CD14-positive monocyte (primary cell): ENCODE measurements at regions not wholly inside any gene's neighbourhood (a gene's known extent, or its start where the extent isn't known, plus 50 kb on each side); places are given as distances from the start of the nearest gene placed in this dataset.
"Not testable (repeated sequence)": the region's sequence is repeated elsewhere in the genome, so short reads cannot be mapped to it uniquely, and the experiment has no call there.

Experiments used
- DNase-seq, 3 donors: peaks; one replicate each; pipeline ENCODE4 v3.0.0-alpha.2; 2011 to 2022
- H2AFZ ChIP-seq: 2 replicates; pipeline ENCODE4 v1.6.0; 2012; ENCODE audit warnings: mild to moderate bottlenecking, low read depth, low read length, inconsistent platforms; ENCODE audit not compliant: insufficient read depth, poor library complexity, severe bottlenecking
- H3K27ac ChIP-seq, 2 donors: 1 replicate in 1 of 2; 2 replicates in 1 of 2; pipeline ENCODE4 v1.5.1; 2012 to 2013; ENCODE audit warnings: low read length in 2 of 2, control low read depth in 1 of 2, inconsistent platforms in 1 of 2, low read depth in 1 of 2, mild to moderate bottlenecking in 1 of 2
- H3K27me3 ChIP-seq, 2 donors: one replicate each; pipeline versions ENCODE4 v1.6.0 to v1.6.1; 2011 to 2013; ENCODE audit warnings: low read length in 2 of 2; ENCODE audit not compliant: control insufficient read depth in 2 of 2, insufficient read depth in 2 of 2
- H3K36me3 ChIP-seq, 2 donors: replicated peaks in 1 of 2; 1 replicate in 1 of 2; 2 replicates in 1 of 2; pipeline versions ENCODE4 v1.5.1 to v1.6.1; 2012 to 2013; ENCODE audit warnings: low read length in 2 of 2, control low read depth in 1 of 2, inconsistent platforms in 1 of 2, mild to moderate bottlenecking in 1 of 2; ENCODE audit not compliant: insufficient read depth in 2 of 2, control insufficient read depth in 1 of 2
- H3K4me1 ChIP-seq, 2 donors: 1 replicate in 1 of 2; 2 replicates in 1 of 2; pipeline versions ENCODE4 v1.5.1 to v1.6.1; 2012 to 2013; ENCODE audit warnings: low read length in 2 of 2, control low read depth in 1 of 2, inconsistent platforms in 1 of 2, mild to moderate bottlenecking in 1 of 2, moderate library complexity in 1 of 2; ENCODE audit not compliant: insufficient read depth in 2 of 2, control insufficient read depth in 1 of 2
- H3K4me2 ChIP-seq: replicated peaks from 2 replicates; pipeline ENCODE3; 2012; ENCODE audit warnings: low read length, moderate library complexity, mild to moderate bottlenecking; ENCODE audit not compliant: poor library complexity, severe bottlenecking; ENCODE audit errors: extremely low read depth
- H3K4me3 ChIP-seq, 3 experiments: fragments of 200-600 bp in 1 of 3; sonication (generic) in 1 of 3; replicated peaks in 1 of 3; 1 replicate in 2 of 3; 2 replicates in 1 of 3; pipeline ENCODE4 v1.5.1; 2011 to 2013; ENCODE audit warnings: low read length in 3 of 3, mild to moderate bottlenecking in 3 of 3, control low read depth in 2 of 3, low read depth in 2 of 3, inconsistent platforms in 1 of 3, moderate library complexity in 1 of 3
- H3K79me2 ChIP-seq: 2 replicates; pipeline ENCODE4 v1.6.0; 2012; ENCODE audit warnings: mild to moderate bottlenecking, control low read depth, inconsistent platforms, low read length, moderate library complexity; ENCODE audit not compliant: insufficient read depth
- H3K9ac ChIP-seq: 2 replicates; pipeline ENCODE4 v1.6.0; 2017; ENCODE audit warnings: low read length, mild to moderate bottlenecking; ENCODE audit not compliant: insufficient read depth, poor library complexity, severe bottlenecking
- H3K9me3 ChIP-seq, 2 donors: replicated peaks in 1 of 2; 1 replicate in 1 of 2; 2 replicates in 1 of 2; pipeline versions ENCODE4 v1.5.1 to v1.6.1; 2012 to 2013; ENCODE audit warnings: low read length in 2 of 2, control low read depth in 1 of 2; ENCODE audit not compliant: control insufficient read depth in 1 of 2, insufficient read depth in 1 of 2
- H4K20me1 ChIP-seq: 2 replicates; pipeline ENCODE4 v1.6.0; 2012; ENCODE audit warnings: mild to moderate bottlenecking, low read length, control low read depth, moderate library complexity; ENCODE audit not compliant: insufficient read depth
- H3K27ac Mint-ChIP-seq, 7 donors: one replicate each; pipeline ENCODE4 v1.8.0; 2020; ENCODE audit warnings: mild to moderate bottlenecking in 7 of 7, mixed read lengths in 7 of 7, moderate library complexity in 6 of 7, inconsistent platforms in 2 of 7
- H3K27me3 Mint-ChIP-seq, 3 donors: one replicate each; pipeline ENCODE4 v1.8.0; 2021 to 2022; ENCODE audit warnings: low read depth in 3 of 3, mild to moderate bottlenecking in 3 of 3, mixed read lengths in 3 of 3, moderate library complexity in 3 of 3, inconsistent platforms in 1 of 3
- H3K36me3 Mint-ChIP-seq, 2 donors: one replicate each; pipeline ENCODE4 v1.8.0; 2020; ENCODE audit warnings: mixed read lengths in 2 of 2, inconsistent platforms in 1 of 2, mild to moderate bottlenecking in 1 of 2
- H3K4me1 Mint-ChIP-seq: one replicate; pipeline ENCODE4 v1.8.0; 2020; ENCODE audit warnings: mild to moderate bottlenecking, mixed read lengths
- H3K4me3 Mint-ChIP-seq, 2 donors: one replicate each; pipeline ENCODE4 v1.8.0; 2020; ENCODE audit warnings: mild to moderate bottlenecking in 2 of 2, mixed read lengths in 2 of 2, moderate library complexity in 1 of 2
- H3K9me3 Mint-ChIP-seq, 7 donors: one replicate each; pipeline ENCODE4 v1.8.0; 2020 to 2022; ENCODE audit warnings: mixed read lengths in 7 of 7, mild to moderate bottlenecking in 6 of 7, moderate library complexity in 6 of 7, inconsistent platforms in 2 of 7
- WGBS: methylation state at CpG from one replicate; pipeline ENCODE4 v1.1.5; 2013; ENCODE audit warnings: missing lambda C conversion rate; ENCODE audit not compliant: insufficient coverage; 5-methylcytosine and 5-hydroxymethylcytosine counted together
- intact Hi-C, 2 donors: fragments of 100-400 bp; cut with micrococcal nuclease; formaldehyde crosslinking; loops; one replicate each; pipeline versions ENCODE4 v1.15.0 to v1.15.1; 2023
- TF ChIP-seq, protein P1 (sequence below): fragments of 200-600 bp; IDR thresholded peaks from one replicate; pipeline ENCODE4 v1.8.0; 2022; ENCODE audit warnings: antibody characterized with exemption, mild to moderate bottlenecking

DNA sequence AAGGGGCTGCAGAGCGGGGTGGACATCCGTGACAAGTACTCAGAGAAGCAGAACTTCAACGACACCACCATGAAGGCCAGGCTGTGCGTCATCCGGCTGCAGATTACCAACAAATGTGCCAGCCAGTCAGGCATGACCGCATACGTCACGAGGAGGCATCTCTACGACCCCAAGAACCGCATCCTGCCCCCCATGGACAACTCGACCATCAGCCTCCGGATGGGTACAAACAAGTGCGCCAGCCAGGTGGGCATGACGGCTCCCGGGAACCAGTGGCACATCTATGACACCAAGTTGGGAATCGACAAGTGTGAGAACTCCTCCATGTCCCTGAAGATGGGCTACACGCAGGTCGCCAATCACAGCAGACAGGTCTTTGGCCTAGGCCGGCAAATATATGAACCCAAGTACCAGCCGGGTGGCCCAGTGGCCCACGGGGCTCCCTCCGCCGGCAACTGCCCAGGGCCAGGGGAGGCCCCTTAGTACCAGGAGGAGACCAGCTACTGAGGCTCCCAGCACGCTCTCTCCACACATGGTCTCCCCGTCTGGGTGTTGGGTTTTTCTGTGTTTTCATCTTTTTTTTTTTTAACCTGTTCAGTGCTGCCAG, 133.4 kb upstream of the TEKT4 start:
- Mint-ChIP-seq H3K27me3 (peaks cover 11 to 26% (median 24%) of the 10 kb centered on the region in 3 donors), H3K9me3 (peaks cover 0 to 13% (median 3%) of the 10 kb centered on the region in 7 donors)
- H3K36me3 ChIP-seq, H3K4me2 ChIP-seq, H3K27me3 ChIP-seq, DNase-seq, H3K27ac Mint-ChIP-seq, H3K79me2 ChIP-seq, H3K4me1 Mint-ChIP-seq, H2AFZ ChIP-seq, H3K4me1 ChIP-seq, intact Hi-C loops, H4K20me1 ChIP-seq, H3K9ac ChIP-seq, H3K4me3 ChIP-seq, H3K9me3 ChIP-seq, H3K27ac ChIP-seq, H3K4me3 Mint-ChIP-seq, H3K36me3 Mint-ChIP-seq: not testable (repeated sequence)
- WGBS, result 94% methylated on average over 19 of the region's 25 CpGs

DNA sequence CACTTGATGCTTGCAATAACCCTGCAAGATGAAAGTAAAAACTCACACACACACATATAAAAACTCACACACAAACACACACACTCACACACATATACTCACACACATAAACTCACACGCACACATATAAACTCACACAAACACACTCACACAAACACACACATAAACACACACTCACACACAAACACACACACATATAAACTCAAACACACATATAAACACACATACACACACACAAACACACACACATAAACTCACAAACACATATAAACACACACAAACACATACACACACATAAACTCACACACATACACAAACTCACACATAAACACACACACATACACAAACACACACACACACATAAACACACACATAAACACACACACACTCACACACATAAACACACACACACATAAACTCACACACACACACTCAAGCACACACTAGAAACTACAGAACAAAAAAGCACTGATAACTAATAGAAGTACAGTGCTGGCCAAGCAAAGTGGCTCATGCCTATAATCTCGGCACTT, 117.7 kb upstream of the TEKT4 start:
- H3K36me3 Mint-ChIP-seq, result no peaks in the 10 kb centered on the region
- H3K9me3 Mint-ChIP-seq, result no peaks in the 10 kb centered on the region
- Histone ChIP-seq H3K4me1 (no peaks in the 10 kb centered on the region), H3K9ac (no peak overlapping the region), H3K4me3 (no peak overlapping the region), H3K27ac (no peak overlapping the region), H3K79me2 (no peaks in the 10 kb centered on the region), H2AFZ (no peak overlapping the region), H3K36me3 (no peaks in the 10 kb centered on the region), H3K27me3 (peaks cover 0 to 2% of the 10 kb centered on the region in 2 donors), H3K4me2 (no peak overlapping the region), H3K9me3 (no peaks in the 10 kb centered on the region), H4K20me1 (no peaks in the 10 kb centered on the region)
- H3K4me1 Mint-ChIP-seq, result no peaks in the 10 kb centered on the region
- no peak overlapping the region for H3K27ac Mint-ChIP-seq
- H3K4me3 Mint-ChIP-seq, result no peak overlapping the region
- DNase-seq, result no peak
- peaks cover 0 to 3% (median 0%) of the 10 kb centered on the region in 3 donors for H3K27me3 Mint-ChIP-seq
- TF ChIP-seq, protein P1, sequence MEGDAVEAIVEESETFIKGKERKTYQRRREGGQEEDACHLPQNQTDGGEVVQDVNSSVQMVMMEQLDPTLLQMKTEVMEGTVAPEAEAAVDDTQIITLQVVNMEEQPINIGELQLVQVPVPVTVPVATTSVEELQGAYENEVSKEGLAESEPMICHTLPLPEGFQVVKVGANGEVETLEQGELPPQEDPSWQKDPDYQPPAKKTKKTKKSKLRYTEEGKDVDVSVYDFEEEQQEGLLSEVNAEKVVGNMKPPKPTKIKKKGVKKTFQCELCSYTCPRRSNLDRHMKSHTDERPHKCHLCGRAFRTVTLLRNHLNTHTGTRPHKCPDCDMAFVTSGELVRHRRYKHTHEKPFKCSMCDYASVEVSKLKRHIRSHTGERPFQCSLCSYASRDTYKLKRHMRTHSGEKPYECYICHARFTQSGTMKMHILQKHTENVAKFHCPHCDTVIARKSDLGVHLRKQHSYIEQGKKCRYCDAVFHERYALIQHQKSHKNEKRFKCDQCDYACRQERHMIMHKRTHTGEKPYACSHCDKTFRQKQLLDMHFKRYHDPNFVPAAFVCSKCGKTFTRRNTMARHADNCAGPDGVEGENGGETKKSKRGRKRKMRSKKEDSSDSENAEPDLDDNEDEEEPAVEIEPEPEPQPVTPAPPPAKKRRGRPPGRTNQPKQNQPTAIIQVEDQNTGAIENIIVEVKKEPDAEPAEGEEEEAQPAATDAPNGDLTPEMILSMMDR, result no peak
- intact Hi-C loops, result no loop called here
- WGBS, result 88% methylated on average over 1 of the region's 2 CpGs
